GM12873 (cell line): ENCODE measurements at regions not wholly inside any gene's neighbourhood (a gene's known extent, or its start where the extent isn't known, plus 50 kb on each side); places are given as distances from the start of the nearest gene placed in this dataset.

Source experiments
- CTCF ChIP-seq: IDR thresholded peaks from 2 replicates; pipeline ENCODE4 v1.5.1; 2012; ENCODE audit warnings: low read depth, mild to moderate bottlenecking, moderate library complexity, low read length, control low read depth; ENCODE audit not compliant: insufficient read depth; ENCODE audit errors: missing control alignments

- no peak for TF ChIP-seq CTCF
Measured at GRCh38 chr5:89281766-89282553, 399.0 kb upstream of the MEF2C start.

GRCh38 chr5:89281211-89281610 lies 398.2 kb upstream of the MEF2C start:
- no peak for TF ChIP-seq CTCF

GRCh38 chr5:89280103-89281037 lies 397.4 kb upstream of the MEF2C start:
- no peak for TF ChIP-seq CTCF

DNA sequence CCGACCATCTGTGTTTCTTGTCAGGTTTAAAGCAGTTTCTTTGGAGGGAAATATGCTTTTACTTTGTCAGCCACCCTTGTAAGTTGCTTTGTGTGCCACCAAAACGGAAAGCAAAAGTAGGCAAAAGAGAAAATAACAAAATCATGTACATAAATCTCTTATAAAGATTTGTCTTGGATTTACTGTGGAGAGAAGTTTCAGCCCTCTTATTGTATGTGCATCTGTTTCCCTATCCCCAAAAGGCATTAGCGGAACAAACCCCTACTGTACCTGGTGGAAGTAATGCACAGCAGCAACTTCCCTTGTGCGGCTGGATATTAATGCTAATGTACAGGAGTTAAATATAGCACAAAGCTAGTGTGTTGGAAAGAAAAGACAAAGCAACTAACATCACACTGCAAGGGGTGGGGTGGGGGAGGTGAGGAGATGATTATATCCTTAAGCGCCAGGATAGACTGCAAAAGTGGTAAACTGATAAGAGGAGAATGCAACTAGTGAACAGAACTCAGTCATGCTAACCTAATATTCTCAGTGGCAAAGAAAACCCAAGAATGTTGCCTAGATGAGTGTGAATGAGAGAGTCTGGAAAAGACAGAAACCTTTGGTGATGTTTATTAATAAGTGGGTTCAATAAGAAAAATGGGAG lies 396.5 kb upstream of the MEF2C start:
- no peak for TF ChIP-seq CTCF

DNA sequence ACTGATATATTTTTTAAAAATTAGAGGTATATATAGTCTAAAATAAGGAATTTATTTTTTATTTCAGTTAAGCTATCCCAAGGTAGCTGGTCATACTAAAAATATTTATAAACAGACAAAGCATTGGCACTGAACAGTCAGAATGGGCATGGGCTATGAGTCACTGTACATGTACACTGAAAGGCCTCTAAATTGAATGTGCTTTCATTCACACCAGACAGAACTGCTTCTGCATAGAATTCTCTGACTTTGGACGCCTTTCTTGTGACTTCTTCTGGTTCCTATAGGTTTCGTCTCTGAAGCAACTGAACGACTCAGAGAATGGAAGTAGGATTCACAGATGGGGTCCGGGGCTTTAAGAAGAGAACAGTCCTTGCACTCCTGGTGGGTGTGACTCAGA lies 394.8 kb upstream of the MEF2C start:
- TF ChIP-seq CTCF = no peak

- no peak for TF ChIP-seq CTCF
Measured at GRCh38 chr5:89276566-89277305, 393.8 kb upstream of the MEF2C start.
